ENCODE measurements at regions not wholly inside any gene's neighbourhood (a gene's known extent, or its start where the extent isn't known, plus 50 kb on each side); places are given as distances from the start of the nearest gene placed in this dataset.

DNA sequence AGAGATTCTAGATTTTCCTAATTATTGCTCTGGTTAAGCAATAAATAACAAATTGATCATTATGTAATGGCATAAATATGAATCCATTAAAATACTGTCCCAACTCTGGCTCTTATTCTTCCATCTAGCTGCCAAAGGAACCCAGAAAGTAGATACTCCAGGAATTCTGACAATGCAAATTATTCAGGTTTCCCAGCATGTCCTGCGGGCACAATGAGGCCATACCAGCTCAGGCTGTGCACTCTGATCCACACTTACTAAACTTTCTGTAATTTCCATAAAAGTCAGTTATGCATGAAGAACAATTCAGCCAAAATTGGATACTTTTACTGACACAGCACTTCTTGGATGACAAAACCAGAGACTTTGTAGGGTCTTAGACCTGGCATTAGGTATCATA lies 576.3 kb downstream of the KCNH5 start:
- Histone ChIP-seq H3K27me3 (no peaks in the 10 kb centered on the region), H3K4me3 (no peak overlapping the region), H3K4me1 (no peaks in the 10 kb centered on the region), H3K27ac (no peak overlapping the region), H3K36me3 (no peaks in the 10 kb centered on the region), H3K9me3 (no peaks in the 10 kb centered on the region)
- TF ChIP-seq, protein P1, sequence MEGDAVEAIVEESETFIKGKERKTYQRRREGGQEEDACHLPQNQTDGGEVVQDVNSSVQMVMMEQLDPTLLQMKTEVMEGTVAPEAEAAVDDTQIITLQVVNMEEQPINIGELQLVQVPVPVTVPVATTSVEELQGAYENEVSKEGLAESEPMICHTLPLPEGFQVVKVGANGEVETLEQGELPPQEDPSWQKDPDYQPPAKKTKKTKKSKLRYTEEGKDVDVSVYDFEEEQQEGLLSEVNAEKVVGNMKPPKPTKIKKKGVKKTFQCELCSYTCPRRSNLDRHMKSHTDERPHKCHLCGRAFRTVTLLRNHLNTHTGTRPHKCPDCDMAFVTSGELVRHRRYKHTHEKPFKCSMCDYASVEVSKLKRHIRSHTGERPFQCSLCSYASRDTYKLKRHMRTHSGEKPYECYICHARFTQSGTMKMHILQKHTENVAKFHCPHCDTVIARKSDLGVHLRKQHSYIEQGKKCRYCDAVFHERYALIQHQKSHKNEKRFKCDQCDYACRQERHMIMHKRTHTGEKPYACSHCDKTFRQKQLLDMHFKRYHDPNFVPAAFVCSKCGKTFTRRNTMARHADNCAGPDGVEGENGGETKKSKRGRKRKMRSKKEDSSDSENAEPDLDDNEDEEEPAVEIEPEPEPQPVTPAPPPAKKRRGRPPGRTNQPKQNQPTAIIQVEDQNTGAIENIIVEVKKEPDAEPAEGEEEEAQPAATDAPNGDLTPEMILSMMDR (IDR thresholded peaks at IDR 0.05) = no peak
- no peak for TF ChIP-seq POLR2A (IDR thresholded peaks at IDR 0.05)
- DNase-seq = no peak
- no peak for ATAC-seq
- intact Hi-C loops (cut with DNase I) = no loop called here
- 72 to 81% (median 75%) methylated on average over 1 of the region's 1 CpG for WGBS, 4 donors

DNA sequence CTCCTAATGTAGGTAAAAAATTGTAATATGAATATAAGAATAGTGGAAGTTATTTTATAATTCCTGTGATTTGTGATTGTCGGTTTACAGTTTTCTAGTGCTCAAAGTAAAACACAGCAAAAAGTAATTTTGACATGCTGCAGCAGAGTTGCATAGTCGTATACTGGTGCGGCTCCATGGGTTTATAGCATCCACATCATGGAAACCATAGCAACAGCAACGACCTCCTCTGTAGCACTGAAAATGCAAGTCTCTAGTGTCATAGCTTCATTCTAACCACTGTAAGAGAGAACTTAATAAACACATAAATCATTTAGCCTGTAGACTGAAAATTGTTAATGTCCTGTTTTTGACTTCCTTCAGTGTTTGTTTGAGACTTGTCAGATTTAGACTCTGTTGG lies 574.3 kb downstream of the KCNH5 start:
- intact Hi-C loops (cut with DNase I) = no loop called here
- no peak for TF ChIP-seq POLR2A (IDR thresholded peaks at IDR 0.05)
- TF ChIP-seq, protein P1 (IDR thresholded peaks at IDR 0.05) = no peak
- H3K27me3 ChIP-seq = no peaks in the 10 kb centered on the region
- ATAC-seq (no peak), DNase-seq (no peak)
- H3K9me3 ChIP-seq = no peaks in the 10 kb centered on the region
- H3K4me3 ChIP-seq = no peak overlapping the region
- no peaks in the 10 kb centered on the region for H3K4me1 ChIP-seq
- H3K36me3 ChIP-seq = no peaks in the 10 kb centered on the region
- no peak overlapping the region for H3K27ac ChIP-seq
- 75 to 80% (median 78%) methylated on average over 4 of the region's 4 CpGs for whole genome bisulfite sequencing, 4 donors

DNA sequence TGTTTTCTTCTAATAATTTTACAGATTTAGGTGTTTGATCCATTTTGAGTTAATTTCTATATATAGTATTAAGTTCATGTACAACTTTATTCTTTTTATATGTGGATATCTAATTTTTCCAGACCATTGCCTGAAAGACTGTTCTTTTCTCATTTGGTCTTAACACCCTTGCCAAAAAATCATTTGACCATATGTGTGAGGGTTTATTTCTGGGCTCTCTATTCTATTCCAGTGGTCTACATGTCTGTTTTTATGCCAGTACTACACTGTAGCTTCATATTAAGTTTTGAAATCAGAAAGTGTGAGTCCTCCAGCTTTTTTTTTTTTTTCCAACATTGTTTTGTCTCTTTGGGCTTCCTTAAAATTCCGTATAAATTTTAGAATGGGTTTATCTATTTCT lies 554.1 kb downstream of the KCNH5 start:
- ATAC-seq (no peak), DNase-seq (no peak)
- H3K9me3 ChIP-seq = peaks cover 0 to 14% (median 4%) of the 10 kb centered on the region in 12 donors
- intact Hi-C loops (cut with DNase I) = no loop called here
- H3K4me3 ChIP-seq = no peak overlapping the region
- H3K27ac ChIP-seq = no peak overlapping the region
- TF ChIP-seq, protein P1 (IDR thresholded peaks at IDR 0.05) = no peak
- no peak for TF ChIP-seq POLR2A (IDR thresholded peaks at IDR 0.05)
- no peaks in the 10 kb centered on the region for H3K36me3 ChIP-seq
- no peaks in the 10 kb centered on the region for H3K27me3 ChIP-seq
- whole genome bisulfite sequencing, 4 donors = 78 to 85% (median 81%) methylated on average over 1 of the region's 1 CpG
- H3K4me1 ChIP-seq = no peaks in the 10 kb centered on the region

DNA sequence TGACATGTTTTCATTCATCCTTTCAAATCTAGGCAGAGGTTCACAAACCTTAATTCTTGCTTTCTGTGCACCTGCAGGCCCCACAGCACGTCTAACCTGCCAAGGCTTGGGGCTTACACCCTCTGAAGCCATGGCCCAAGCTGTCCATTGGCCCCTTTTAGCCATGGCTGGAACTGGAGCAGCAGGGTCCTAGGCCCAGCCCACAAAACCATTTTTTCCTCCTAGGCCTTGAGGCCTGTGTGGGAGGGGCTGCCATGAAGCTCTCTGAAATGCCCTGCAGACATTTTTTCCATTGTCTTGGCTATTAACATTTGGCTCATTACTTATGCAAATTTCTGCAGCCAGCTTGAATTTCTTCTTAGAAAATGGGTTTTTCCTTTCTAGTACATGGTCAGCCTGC lies 547.5 kb downstream of the KCNH5 start:
- no peak overlapping the region for H3K4me3 ChIP-seq
- ATAC-seq = no peak

More for the DNA sequence above, 547.5 kb downstream of the KCNH5 start:
- no peak overlapping the region for H3K27ac ChIP-seq
- intact Hi-C loops (cut with DNase I) = loop anchor here in 1 of 10 donors (2.0 kb wide), 1 partner anchor 35 kb away; no protein-coding TSS in a partner anchor
- DNase-seq = no peak
- TF ChIP-seq, protein P1 (IDR thresholded peaks at IDR 0.05) = no peak
- no peak for TF ChIP-seq POLR2A (IDR thresholded peaks at IDR 0.05)
- no peaks in the 10 kb centered on the region for H3K27me3 ChIP-seq
- peaks cover 0 to 40% (median 12%) of the 10 kb centered on the region in 12 donors for H3K9me3 ChIP-seq
- H3K36me3 ChIP-seq = no peaks in the 10 kb centered on the region
- no peaks in the 10 kb centered on the region for H3K4me1 ChIP-seq
- WGBS, 4 donors = 14 to 47% (median 29%) methylated on average over 1 of the region's 1 CpG

Data from heart left ventricle (tissue), 16 donors.